Endothelial cell of umbilical vein (primary cell): ENCODE measurements at regions not wholly inside any gene's neighbourhood (a gene's known extent, or its start where the extent isn't known, plus 50 kb on each side); places are given as distances from the start of the nearest gene placed in this dataset.

ENCODE experiments used
- BruUV-seq: library from RNA; stranded (reverse); fragments of 400-500 nt; replicated peaks from 2 replicates; lab custom pipeline; 2021; lab: Mats Ljungman, UMichigan
- CTCF ChIA-PET: fragments of 300-600, 350-600 bp; sonication (Branson Sonifier 250); formaldehyde crosslinking; loops from one replicate; lab custom pipeline; 2021; ENCODE audit warnings: antibody characterized with exemption, inconsistent platforms; lab: Charles Lee
- POLR2A ChIA-PET: fragments of 300-600, 350-600 bp; sonication (Branson Sonifier 250); formaldehyde crosslinking; loops from one replicate; lab custom pipeline; 2021; ENCODE audit warnings: antibody characterized with exemption, inconsistent platforms; lab: Charles Lee
- DNase-seq: peaks from one replicate; pipeline ENCODE4 v3.0.0-alpha.2; 2011; ENCODE audit warnings: low read depth, low spot score
- FAIRE-seq: peaks from 2 replicates; lab custom pipeline; 2011; peaks lifted over from hg19 to GRCh38; lab: Jason Lieb, UNC
- H2AFZ ChIP-seq: 2 replicates; pipeline ENCODE4 v1.6.0; 2012; ENCODE audit warnings: low read depth, low read length, control low read depth, inconsistent platforms
- H3K27ac ChIP-seq: 2 replicates; pipeline ENCODE4 v1.5.1; 2011; ENCODE audit warnings: low read depth, mild to moderate bottlenecking, control low read depth, low read length, moderate library complexity; ENCODE audit not compliant: insufficient read depth
- H3K27me3 ChIP-seq, 2 experiments: 2 replicates each; pipeline versions ENCODE4 v1.6.0 to v1.6.1; 2011; ENCODE audit warnings: low read length in 2 of 2, mixed read lengths in 1 of 2; ENCODE audit not compliant: control insufficient read depth in 2 of 2, insufficient read depth in 2 of 2
- H3K36me3 ChIP-seq, 2 experiments: 2 replicates in 1 of 2; 3 replicates in 1 of 2; pipeline ENCODE4 v1.5.1; 2011; ENCODE audit warnings: low read length in 2 of 2, mild to moderate bottlenecking in 1 of 2, moderate library complexity in 1 of 2; ENCODE audit not compliant: control insufficient read depth in 2 of 2, insufficient read depth in 2 of 2; ENCODE audit errors: extremely low read depth in 1 of 2
- H3K4me1 ChIP-seq: 3 replicates; pipeline ENCODE4 v1.5.1; 2011; ENCODE audit warnings: mild to moderate bottlenecking, low read length; ENCODE audit not compliant: control insufficient read depth, insufficient read depth; ENCODE audit errors: extremely low read depth
- H3K4me2 ChIP-seq: 2 replicates; pipeline ENCODE4 v1.6.1; 2011; ENCODE audit warnings: low read length, control low read depth, mixed read lengths; ENCODE audit not compliant: insufficient read depth
- H3K4me3 ChIP-seq, 3 experiments: fragments of 200-600 bp in 1 of 3; sonication (generic), shearing (Covaris generic) in 1 of 3; replicated peaks in 1 of 3; 2 replicates each; pipeline ENCODE4 v1.5.1; 2011 to 2016; ENCODE audit warnings: control low read depth in 3 of 3, low read length in 3 of 3, mild to moderate bottlenecking in 2 of 3, inconsistent platforms in 1 of 3, low read depth in 1 of 3, moderate library complexity in 1 of 3; ENCODE audit not compliant: insufficient read depth in 1 of 3
- H3K79me2 ChIP-seq: 2 replicates; pipeline ENCODE4 v1.6.0; 2012; ENCODE audit warnings: low read length, inconsistent platforms; ENCODE audit not compliant: control insufficient read depth, insufficient read depth
- H3K9ac ChIP-seq: replicated peaks from 2 replicates; pipeline ENCODE3; 2011; ENCODE audit warnings: low read length, control low read depth; ENCODE audit not compliant: insufficient read depth; ENCODE audit errors: extremely low read depth
- H3K9me1 ChIP-seq: replicated peaks from 3 replicates; pipeline ENCODE4 v1.6.0; 2011; ENCODE audit warnings: mild to moderate bottlenecking, low read length; ENCODE audit not compliant: control insufficient read depth, insufficient read depth; ENCODE audit errors: extremely low read depth
- H3K9me3 ChIP-seq: replicated peaks from 2 replicates; pipeline ENCODE4 v1.5.1; 2012; ENCODE audit warnings: low read length, inconsistent platforms; ENCODE audit not compliant: control insufficient read depth, insufficient read depth
- H4K20me1 ChIP-seq: replicated peaks from 2 replicates; pipeline ENCODE3; 2011; ENCODE audit warnings: mild to moderate bottlenecking, low read length; ENCODE audit not compliant: control insufficient read depth, insufficient read depth; ENCODE audit errors: extremely low read depth
- EZH2 ChIP-seq: IDR thresholded peaks from 2 replicates; pipeline ENCODE4 v1.6.1; 2012; ENCODE audit warnings: borderline replicate concordance, low read depth, mild to moderate bottlenecking, moderate library complexity, low read length, inconsistent platforms; ENCODE audit not compliant: severe bottlenecking
- FOS ChIP-seq: IDR thresholded peaks from 2 replicates; pipeline ENCODE4 v1.6.1; 2011; ENCODE audit warnings: mild to moderate bottlenecking, low read length, moderate library complexity, borderline replicate concordance; ENCODE audit not compliant: insufficient read depth
- GATA2 ChIP-seq: IDR thresholded peaks from 2 replicates; pipeline ENCODE4 v1.7.0; 2011; ENCODE audit warnings: low read depth, mild to moderate bottlenecking, moderate library complexity, mixed read lengths, low read length; ENCODE audit not compliant: insufficient read length, insufficient read depth
- JUN ChIP-seq: IDR thresholded peaks from 2 replicates; pipeline ENCODE4 v1.6.1; 2011; ENCODE audit warnings: borderline replicate concordance, low read depth; ENCODE audit not compliant: insufficient read length, insufficient read depth
- MYC ChIP-seq: IDR thresholded peaks from one replicate; pipeline ENCODE4 v1.6.1; 2011; ENCODE audit warnings: mild to moderate bottlenecking, low read depth, low read length
- POLR2A ChIP-seq: IDR thresholded peaks from 2 replicates; pipeline ENCODE4 v1.6.1; 2012; ENCODE audit warnings: low read depth, mild to moderate bottlenecking, control low read depth, low read length
- POLR2AphosphoS5 ChIP-seq: IDR thresholded peaks from 2 replicates; pipeline ENCODE4 v1.6.1; 2012; ENCODE audit warnings: low read depth, mild to moderate bottlenecking, control low read depth, low read length, moderate library complexity; ENCODE audit not compliant: insufficient read depth
- dilution Hi-C: fragments of 300-500 bp; cut with MboI; formaldehyde crosslinking; loops from one replicate; pipeline ENCODE4 v1.15.0; 2019; ENCODE audit warnings: low sequenced_read_pairs; ENCODE audit not compliant: extremely low pct_ligation_motif_present
- intact Hi-C: fragments of 100-400 bp; cut with micrococcal nuclease; formaldehyde crosslinking; loops from one replicate; pipeline ENCODE4 v1.10.0; 2022
- TF ChIP-seq, protein P1 (sequence below): IDR thresholded peaks from 2 replicates; pipeline ENCODE4 v1.6.1; 2011; ENCODE audit not compliant: insufficient read depth, insufficient read length
- TF ChIP-seq, protein P2 (sequence below), 2 donors: IDR thresholded peaks; 1 replicate in 1 of 2; 2 replicates in 1 of 2; pipeline ENCODE4 v1.5.1; 2011; ENCODE audit warnings: low read length in 2 of 2, mild to moderate bottlenecking in 2 of 2, moderate library complexity in 2 of 2, control low read depth in 1 of 2, inconsistent platforms in 1 of 2, low read depth in 1 of 2; ENCODE audit not compliant: insufficient read depth in 1 of 2; ENCODE audit errors: extremely low read depth in 1 of 2

DNA sequence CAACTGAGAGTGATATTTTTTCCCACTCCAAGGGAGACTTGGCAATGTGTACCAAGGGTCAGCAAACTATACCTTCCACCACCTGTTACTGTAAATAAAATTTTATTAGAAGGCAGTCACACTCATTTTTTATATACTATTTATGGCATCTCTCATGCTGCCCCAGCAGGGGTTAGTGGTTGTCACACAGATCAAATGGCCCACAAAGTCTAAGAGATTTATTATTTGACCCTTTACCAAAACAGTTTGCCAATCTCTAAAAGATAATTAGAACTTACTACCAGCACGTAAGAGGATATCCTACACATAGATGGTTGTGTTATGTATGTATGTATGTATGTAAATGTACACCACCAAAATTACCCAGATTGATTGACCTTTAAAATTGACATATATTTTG is 185.1 kb downstream of the PRR20E start:
- H3K27me3 ChIP-seq: no peaks in the 10 kb centered on the region
- H3K9me1 ChIP-seq: no peaks in the 10 kb centered on the region
- H3K4me1 ChIP-seq: no peaks in the 10 kb centered on the region
- intact Hi-C loops: no loop called here
- no peaks in the 10 kb centered on the region for H3K79me2 ChIP-seq
- no peak overlapping the region for H2AFZ ChIP-seq
- dilution Hi-C loops: no loop called here
- no peaks in the 10 kb centered on the region for H4K20me1 ChIP-seq
- H3K4me2 ChIP-seq: no peak overlapping the region
- TF ChIP-seq MYC: no peak
- no peak for TF ChIP-seq JUN
- TF ChIP-seq GATA2: no peak
- TF ChIP-seq FOS: no peak
- TF ChIP-seq, protein P1, sequence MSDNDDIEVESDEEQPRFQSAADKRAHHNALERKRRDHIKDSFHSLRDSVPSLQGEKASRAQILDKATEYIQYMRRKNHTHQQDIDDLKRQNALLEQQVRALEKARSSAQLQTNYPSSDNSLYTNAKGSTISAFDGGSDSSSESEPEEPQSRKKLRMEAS: no peak
- TF ChIP-seq, protein P2, sequence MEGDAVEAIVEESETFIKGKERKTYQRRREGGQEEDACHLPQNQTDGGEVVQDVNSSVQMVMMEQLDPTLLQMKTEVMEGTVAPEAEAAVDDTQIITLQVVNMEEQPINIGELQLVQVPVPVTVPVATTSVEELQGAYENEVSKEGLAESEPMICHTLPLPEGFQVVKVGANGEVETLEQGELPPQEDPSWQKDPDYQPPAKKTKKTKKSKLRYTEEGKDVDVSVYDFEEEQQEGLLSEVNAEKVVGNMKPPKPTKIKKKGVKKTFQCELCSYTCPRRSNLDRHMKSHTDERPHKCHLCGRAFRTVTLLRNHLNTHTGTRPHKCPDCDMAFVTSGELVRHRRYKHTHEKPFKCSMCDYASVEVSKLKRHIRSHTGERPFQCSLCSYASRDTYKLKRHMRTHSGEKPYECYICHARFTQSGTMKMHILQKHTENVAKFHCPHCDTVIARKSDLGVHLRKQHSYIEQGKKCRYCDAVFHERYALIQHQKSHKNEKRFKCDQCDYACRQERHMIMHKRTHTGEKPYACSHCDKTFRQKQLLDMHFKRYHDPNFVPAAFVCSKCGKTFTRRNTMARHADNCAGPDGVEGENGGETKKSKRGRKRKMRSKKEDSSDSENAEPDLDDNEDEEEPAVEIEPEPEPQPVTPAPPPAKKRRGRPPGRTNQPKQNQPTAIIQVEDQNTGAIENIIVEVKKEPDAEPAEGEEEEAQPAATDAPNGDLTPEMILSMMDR (IDR thresholded peaks at IDR 0.05; ENCODE audit: extremely low read depth in 1 of 2, insufficient read depth in 1 of 2, low read depth in 1 of 2, low read length in 2 of 2): no peak
- TF ChIP-seq EZH2: no peak
- TF ChIP-seq POLR2AphosphoS5: no peak
- no peak for TF ChIP-seq POLR2A
- H3K27ac ChIP-seq: no peak overlapping the region
- no peak overlapping the region for H3K4me3 ChIP-seq
- DNase-seq (no peak), FAIRE-seq (no peak)
- no peaks in the 10 kb centered on the region for H3K36me3 ChIP-seq
- no peak overlapping the region for H3K9ac ChIP-seq
- no peaks in the 10 kb centered on the region for H3K9me3 ChIP-seq
- ChIA-PET POLR2A (no interaction called here), CTCF (no interaction called here)
- BruUV-seq: no TSS peak
